ENCODE measurements at regions not wholly inside any gene's neighbourhood (a gene's known extent, or its start where the extent isn't known, plus 50 kb on each side); places are given as distances from the start of the nearest gene placed in this dataset.
"Not testable (repeated sequence)": the region's sequence is repeated elsewhere in the genome, so short reads cannot be mapped to it uniquely, and the experiment has no call there.

GRCh38 chr13:50396001-50396400 is 380.8 kb downstream of the KCNRG start:
- ATAC-seq, result no peak

DNA sequence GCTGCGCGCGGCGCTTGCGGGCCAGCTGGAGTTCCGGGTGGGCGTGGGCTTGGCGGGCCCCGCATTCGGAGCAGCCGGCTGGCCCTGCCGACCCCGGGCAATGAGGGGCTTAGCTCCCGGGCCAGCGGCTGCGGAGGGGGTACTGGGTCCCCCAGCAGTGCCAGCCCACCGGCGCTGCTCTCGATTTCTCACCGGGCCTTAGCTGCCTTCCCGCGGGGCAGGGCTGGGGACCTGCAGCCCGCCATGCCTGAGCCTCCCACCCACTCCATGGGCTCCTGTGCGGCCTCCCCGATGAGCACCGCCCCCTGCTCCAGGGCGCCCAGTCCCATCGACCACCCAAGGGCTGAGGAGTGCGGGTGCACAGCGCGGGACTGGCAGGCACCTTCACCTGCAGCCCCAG is 381.4 kb downstream of the KCNRG start:
- ATAC-seq, result not testable (repeated sequence)

- ATAC-seq, result no peak
These were observed 384.9 kb downstream of the KCNRG start for GRCh38 chr13:50400035-50400726.

- ATAC-seq, result no peak
These were observed 385.8 kb downstream of the KCNRG start for GRCh38 chr13:50401049-50401505.

GRCh38 chr13:50401721-50402465 is 386.6 kb downstream of the KCNRG start:
- no peak for ATAC-seq

DNA sequence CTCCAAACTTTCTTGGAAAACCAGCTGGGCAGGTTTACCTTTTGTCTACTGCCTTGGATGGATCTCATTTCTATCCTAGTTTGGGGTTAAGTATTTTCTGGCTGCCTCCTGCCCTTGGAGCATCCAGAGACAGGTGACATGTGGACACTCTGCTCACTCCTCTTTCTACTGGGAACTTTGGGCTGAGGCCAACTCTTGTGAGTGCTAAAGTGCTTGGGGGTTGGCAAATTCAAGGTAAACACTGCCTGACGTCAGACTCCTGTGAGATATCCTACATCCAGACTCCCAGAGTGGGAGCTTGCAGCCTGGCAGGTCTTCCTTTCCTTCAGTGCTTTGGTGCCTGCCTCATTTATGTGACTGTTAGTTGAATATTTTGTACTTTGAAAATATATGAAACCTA is 388.1 kb downstream of the KCNRG start:
- no peak for ATAC-seq

DNA sequence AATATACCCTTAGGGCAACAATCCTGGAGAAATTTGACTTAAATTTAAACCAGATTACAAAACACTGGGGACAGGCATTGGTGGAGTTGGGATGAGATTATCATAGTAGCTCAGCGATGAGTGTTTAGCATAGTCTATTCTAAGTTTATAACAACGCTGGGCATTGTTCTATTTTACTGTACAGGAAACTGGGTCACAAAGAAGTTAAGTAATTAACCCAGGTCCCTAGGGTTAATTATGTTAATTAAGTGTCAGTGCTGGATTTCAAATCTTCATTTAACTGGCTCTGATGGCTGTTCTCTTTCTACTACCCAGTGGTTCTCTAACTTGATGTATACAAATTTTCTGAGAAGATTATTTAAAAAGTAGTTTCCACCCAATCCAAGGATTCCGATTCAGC is 388.9 kb downstream of the KCNRG start:
- ATAC-seq, result no peak

DNA sequence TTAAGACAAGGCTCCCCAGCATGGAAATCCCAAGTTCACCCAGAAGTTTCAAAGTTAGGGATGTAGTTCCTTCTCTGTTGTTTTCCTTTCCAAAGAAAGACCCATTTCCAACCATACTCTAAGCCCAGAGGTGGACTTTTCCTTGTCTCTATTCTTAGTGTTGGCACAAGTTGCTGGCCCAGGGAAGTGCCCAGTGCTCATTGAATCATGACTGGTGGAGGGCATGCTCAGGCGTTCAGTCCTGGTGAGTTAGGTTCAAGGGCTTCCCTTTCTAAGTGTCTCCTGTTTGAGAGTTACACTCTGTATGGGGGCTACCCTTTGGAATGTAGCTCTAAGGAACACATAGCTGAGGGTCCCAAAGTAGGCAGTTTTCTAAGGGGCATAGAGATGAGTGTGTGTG is 389.5 kb downstream of the KCNRG start:
- ATAC-seq, result no peak

- no peak for ATAC-seq
These were observed 391.6 kb downstream of the KCNRG start for GRCh38 chr13:50406831-50407230.

- ATAC-seq, result no peak
These were observed 392.8 kb downstream of the KCNRG start for GRCh38 chr13:50408068-50408467.

GRCh38 chr13:50409220-50409619 is 394.0 kb downstream of the KCNRG start:
- no peak for ATAC-seq

DNA sequence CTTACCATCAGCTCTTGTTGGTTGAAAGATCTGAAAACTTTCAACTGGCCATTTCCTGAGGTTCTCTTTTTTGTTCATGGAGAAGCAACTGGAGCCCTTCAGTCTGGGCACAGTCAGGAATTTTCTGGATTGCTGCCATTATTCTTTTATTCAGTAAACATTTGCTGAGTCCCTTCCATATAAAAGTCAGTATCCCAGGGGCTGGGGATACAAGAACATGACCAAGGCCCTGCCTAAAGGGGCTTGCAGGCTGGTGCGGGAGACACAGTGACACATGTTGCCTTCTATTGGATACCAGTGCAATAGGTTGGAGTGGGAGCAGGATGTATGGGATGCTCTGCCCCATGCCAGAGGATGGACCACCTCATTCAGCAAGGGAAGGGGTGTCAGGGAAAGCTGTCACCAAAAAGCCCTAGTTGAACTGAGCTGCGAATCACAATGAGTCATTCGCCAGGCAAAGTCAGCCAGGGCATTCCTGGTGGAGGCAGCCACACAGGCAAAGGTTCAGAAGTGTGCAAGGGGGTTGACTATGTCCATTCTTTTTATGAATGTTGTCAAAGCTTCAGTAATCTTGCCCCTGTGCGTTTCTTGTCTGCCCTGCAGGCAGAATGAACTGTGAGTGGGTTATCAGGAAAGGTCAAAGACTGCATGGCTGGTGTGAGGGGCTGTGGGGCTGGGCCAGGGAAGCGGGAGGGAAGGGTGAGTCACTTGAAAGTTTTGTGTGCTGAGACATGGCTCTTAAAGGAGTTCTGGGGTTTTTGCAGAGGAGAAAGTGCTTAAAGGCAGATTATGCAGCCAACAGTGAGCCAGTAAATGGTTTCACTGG is 395.9 kb downstream of the KCNRG start:
- no peak for ATAC-seq

GRCh38 chr13:50412046-50412617 is 396.9 kb downstream of the KCNRG start:
- no peak for ATAC-seq

GRCh38 chr13:50414640-50415039 is 399.4 kb downstream of the KCNRG start:
- ATAC-seq, result no peak

- no peak for ATAC-seq
These were observed 400.2 kb downstream of the KCNRG start for GRCh38 chr13:50415428-50415827.

GRCh38 chr13:50417597-50417996 is 402.4 kb downstream of the KCNRG start:
- no peak for ATAC-seq

DNA sequence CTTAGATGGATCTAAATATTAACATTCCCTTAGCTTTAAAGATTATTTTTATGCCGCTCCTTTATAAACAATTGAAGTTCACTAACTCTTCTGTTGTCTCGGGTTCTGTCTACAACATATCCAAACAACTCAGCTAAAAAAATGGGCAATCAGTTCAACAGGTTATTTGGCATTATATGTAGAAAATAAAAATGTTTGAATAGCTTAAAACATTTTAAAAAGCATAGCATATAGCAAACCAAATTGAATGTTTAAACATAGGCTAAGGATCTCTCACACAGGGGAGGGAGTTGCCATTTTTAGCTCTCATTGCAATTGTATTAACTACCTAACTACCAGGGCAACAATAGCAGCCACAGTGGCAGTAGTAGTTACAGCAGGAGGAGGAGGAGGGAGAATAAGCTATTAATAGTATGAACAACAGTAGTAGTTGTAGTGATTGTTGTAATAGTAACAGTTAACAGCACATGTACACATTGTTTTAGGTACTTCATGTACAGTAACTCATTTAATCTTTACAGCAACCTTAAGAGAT is 404.2 kb downstream of the KCNRG start:
- ATAC-seq, result no peak

GRCh38 chr13:50419896-50420295 is 404.7 kb downstream of the KCNRG start:
- ATAC-seq, result no peak

DNA sequence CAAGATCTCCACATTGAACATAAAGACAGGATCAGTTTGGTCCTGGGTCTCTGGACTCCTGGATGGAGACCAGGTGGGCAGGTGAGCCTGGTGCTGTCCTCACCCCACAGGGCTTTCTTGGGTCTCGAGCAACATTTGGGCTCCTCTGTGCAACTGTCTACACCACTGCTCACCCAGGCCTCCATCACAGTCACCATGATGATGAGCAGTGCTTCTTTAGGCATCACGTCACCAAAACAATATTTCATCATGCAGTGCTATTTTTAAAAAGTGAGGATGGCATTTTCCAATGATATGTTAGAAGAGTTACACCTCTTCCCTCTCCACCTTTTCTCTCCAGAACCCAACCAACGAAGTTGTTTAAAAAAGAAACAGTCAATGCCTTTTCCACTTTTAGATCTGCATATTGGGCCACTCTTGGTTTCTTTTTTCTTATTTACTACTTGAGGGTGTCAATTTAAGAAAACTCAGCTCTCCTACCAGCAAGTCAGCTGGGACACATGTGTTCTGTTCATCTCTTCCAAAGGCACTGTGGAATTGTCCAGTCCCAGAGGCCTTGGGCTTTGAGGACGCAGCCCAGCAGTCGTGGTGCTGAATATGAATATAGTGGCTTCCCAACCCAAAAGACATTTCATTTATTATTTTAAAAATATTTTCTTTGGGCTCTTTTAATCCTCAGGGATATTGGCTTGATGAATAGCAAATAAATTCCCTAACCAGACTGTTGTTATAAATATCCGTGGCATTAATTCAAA is 405.7 kb downstream of the KCNRG start:
- no peak for ATAC-seq

DNA sequence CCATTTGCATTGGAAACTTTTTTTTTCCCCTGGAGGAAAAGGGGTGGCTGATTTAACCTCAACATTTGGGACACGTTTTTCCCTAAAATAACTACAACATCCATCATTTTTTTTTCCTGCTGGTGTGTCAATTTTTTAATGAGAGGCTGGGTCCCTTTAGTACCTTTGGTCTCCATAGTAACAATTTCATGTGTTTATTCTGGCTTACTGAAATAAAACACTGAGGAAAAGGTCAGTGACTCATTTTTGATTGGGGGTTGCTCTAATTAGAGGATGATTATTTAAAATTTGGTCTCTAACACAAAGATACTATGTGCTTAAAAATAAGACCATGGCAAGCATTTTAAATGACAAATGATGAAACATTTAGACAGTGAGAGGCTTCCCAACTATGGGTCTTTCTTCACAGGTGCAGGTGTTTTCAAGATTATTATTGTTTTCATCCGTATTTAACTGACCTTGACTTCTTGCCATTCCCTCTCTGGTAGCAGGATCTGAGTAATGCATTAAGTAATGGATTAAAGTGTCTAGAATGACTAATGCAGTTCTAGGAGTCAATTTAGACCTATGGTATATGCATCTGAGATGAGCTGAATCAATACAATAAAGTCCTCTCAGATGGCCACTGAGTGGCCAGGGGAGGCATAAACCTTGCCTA is 406.4 kb downstream of the KCNRG start:
- ATAC-seq, result no peak
